ENCODE measurements at regions not wholly inside any gene's neighbourhood (a gene's known extent, or its start where the extent isn't known, plus 50 kb on each side); places are given as distances from the start of the nearest gene placed in this dataset.

GRCh38 chr5:44919560-44919959 lies 110.8 kb downstream of the MRPS30 start:
- no peak overlapping the region for H3K4me3 ChIP-seq (ENCODE audit: low read length)
- H3K4me1 ChIP-seq (ENCODE audit: low read length), result no peaks in the 10 kb centered on the region
- no peaks in the 10 kb centered on the region for H3K79me2 ChIP-seq (ENCODE audit: low read length)
- no peak overlapping the region for H3K4me2 ChIP-seq (ENCODE audit: low read depth, low read length)
- H3K27ac ChIP-seq (ENCODE audit: low read length), result no peak overlapping the region
- no peaks in the 10 kb centered on the region for H3K27me3 ChIP-seq (replicated peaks; ENCODE audit: insufficient read depth, low read length)
- TF ChIP-seq CTCF (IDR thresholded peaks at IDR 0.05; ENCODE audit: low read length) (no peak), EZH2 (optimal IDR thresholded peaks at IDR 0.05; ENCODE audit: low read depth, low read length) (no peak), EZH2phosphoT487 (IDR thresholded peaks at IDR 0.05; ENCODE audit: low read length) (no peak)
- H2AFZ ChIP-seq (ENCODE audit: low read length), result no peak overlapping the region
- no peaks in the 10 kb centered on the region for H4K20me1 ChIP-seq (ENCODE audit: insufficient read depth, low read length)
- no peaks in the 10 kb centered on the region for H3F3A ChIP-seq (ENCODE audit: insufficient read depth, low read length)
- no peak overlapping the region for H3K9ac ChIP-seq (ENCODE audit: low read length)
- no peaks in the 10 kb centered on the region for H3K9me3 ChIP-seq (replicated peaks; ENCODE audit: insufficient read depth, low read length)
- DNase-seq, result no peak
- H3K36me3 ChIP-seq (replicated peaks; ENCODE audit: insufficient read depth, low read length), result no peaks in the 10 kb centered on the region
- H3K9me2 ChIP-seq (replicated peaks; ENCODE audit: insufficient read depth, low read length), result no peaks in the 10 kb centered on the region

GRCh38 chr5:44927115-44927733 lies 118.5 kb downstream of the MRPS30 start:
- no peak for TF ChIP-seq EZH2 (optimal IDR thresholded peaks at IDR 0.05; ENCODE audit: low read depth, low read length)
- TF ChIP-seq CTCF (IDR thresholded peaks at IDR 0.05; ENCODE audit: low read length), result no peak
- TF ChIP-seq EZH2phosphoT487 (IDR thresholded peaks at IDR 0.05; ENCODE audit: low read length), result no peak
- Histone ChIP-seq H3K36me3 (replicated peaks; ENCODE audit: insufficient read depth, low read length) (no peaks in the 10 kb centered on the region), H3K27ac (ENCODE audit: low read length) (no peak overlapping the region), H3K9ac (ENCODE audit: low read length) (no peak overlapping the region), H3K4me3 (ENCODE audit: low read length) (no peak overlapping the region), H3K4me2 (ENCODE audit: low read depth, low read length) (no peak overlapping the region), H4K20me1 (ENCODE audit: insufficient read depth, low read length) (no peaks in the 10 kb centered on the region), H3K79me2 (ENCODE audit: low read length) (no peaks in the 10 kb centered on the region), H3K27me3 (replicated peaks; ENCODE audit: insufficient read depth, low read length) (no peaks in the 10 kb centered on the region), H3F3A (ENCODE audit: insufficient read depth, low read length) (no peaks in the 10 kb centered on the region), H3K9me3 (replicated peaks; ENCODE audit: insufficient read depth, low read length) (no peaks in the 10 kb centered on the region), H2AFZ (ENCODE audit: low read length) (no peak overlapping the region), H3K4me1 (ENCODE audit: low read length) (no peaks in the 10 kb centered on the region), H3K9me2 (replicated peaks; ENCODE audit: insufficient read depth, low read length) (no peaks in the 10 kb centered on the region)
- no peak for DNase-seq

GRCh38 chr5:44932922-44933585 lies 124.3 kb downstream of the MRPS30 start:
- H3K9me3 ChIP-seq (replicated peaks; ENCODE audit: insufficient read depth, low read length), result no peaks in the 10 kb centered on the region
- no peaks in the 10 kb centered on the region for H3K36me3 ChIP-seq (replicated peaks; ENCODE audit: insufficient read depth, low read length)
- no peaks in the 10 kb centered on the region for H3K9me2 ChIP-seq (replicated peaks; ENCODE audit: insufficient read depth, low read length)
- H3K4me3 ChIP-seq (ENCODE audit: low read length), result peak overlapping the region; percentile 46
- H4K20me1 ChIP-seq (ENCODE audit: insufficient read depth, low read length), result no peaks in the 10 kb centered on the region
- DNase-seq, result peak; percentile 77
- 0 out of 2 replicates have a peak overlapping the region, but pooled peaks have one; percentile 6 for H2AFZ ChIP-seq (ENCODE audit: low read length)
- H3K79me2 ChIP-seq (ENCODE audit: low read length), result no peaks in the 10 kb centered on the region
- no peak overlapping the region for H3K9ac ChIP-seq (ENCODE audit: low read length)
- H3K27me3 ChIP-seq (replicated peaks; ENCODE audit: insufficient read depth, low read length), result no peaks in the 10 kb centered on the region
- H3K4me1 ChIP-seq (ENCODE audit: low read length), result peaks cover 8% of the 10 kb centered on the region; the same call in 1 of the 2 replicates
- no peak for TF ChIP-seq CTCF (IDR thresholded peaks at IDR 0.05; ENCODE audit: low read length)
- no peak for TF ChIP-seq EZH2 (optimal IDR thresholded peaks at IDR 0.05; ENCODE audit: low read depth, low read length)
- no peak for TF ChIP-seq EZH2phosphoT487 (IDR thresholded peaks at IDR 0.05; ENCODE audit: low read length)
- H3F3A ChIP-seq (ENCODE audit: insufficient read depth, low read length), result peaks cover 3% of the 10 kb centered on the region; the same call in 1 of the 2 replicates
- H3K27ac ChIP-seq (ENCODE audit: low read length), result peak overlapping the region; percentile 40; the same call in 1 of the 2 replicates
- peak overlapping the region; percentile 73 for H3K4me2 ChIP-seq (ENCODE audit: low read depth, low read length)

All from MM.1S (cell line).